Left lung (tissue), 4 donors: ENCODE measurements at regions not wholly inside any gene's neighbourhood (a gene's known extent, or its start where the extent isn't known, plus 50 kb on each side); places are given as distances from the start of the nearest gene placed in this dataset.

Source experiments
- ATAC-seq: fragments of 200-7000 bp; cut with Tn5 transposase; one replicate; pipeline ENCODE4 v1.9.1; 2020; ENCODE audit warnings: moderate library complexity
- DNase-seq, 4 donors: peaks; one replicate each; pipeline ENCODE4 v3.0.0-alpha.2; 2013 to 2020
- H3K27ac ChIP-seq, 2 donors: fragments of 200-600 bp; sonication (generic) in 1 of 2; one replicate each; pipeline versions ENCODE4 v1.5.0 to v1.8.0; 2020 to 2021
- H3K27me3 ChIP-seq, 2 donors: fragments of 200-600 bp; sonication (generic) in 1 of 2; one replicate each; pipeline versions ENCODE4 v1.5.0 to v1.8.0; 2020 to 2021
- H3K36me3 ChIP-seq, 2 donors: fragments of 200-600 bp; sonication (generic) in 1 of 2; one replicate each; pipeline versions ENCODE4 v1.5.0 to v1.8.0; 2020 to 2021
- H3K4me1 ChIP-seq, 2 donors: fragments of 200-600 bp; one replicate each; pipeline ENCODE4 v1.8.0; 2021
- H3K4me3 ChIP-seq, 2 donors: fragments of 200-600 bp; sonication (generic) in 1 of 2; one replicate each; pipeline versions ENCODE4 v1.5.0 to v1.8.0; 2020 to 2021; ENCODE audit warnings: mild to moderate bottlenecking in 1 of 2
- H3K9me3 ChIP-seq, 2 donors: fragments of 200-600 bp; sonication (generic) in 1 of 2; one replicate each; pipeline versions ENCODE4 v1.5.0 to v1.8.0; 2020 to 2021
- intact Hi-C, 2 donors: fragments of 100-400 bp; cut with DNase I; formaldehyde crosslinking; loops; one replicate each; pipeline versions ENCODE4 v1.11.2 to v1.14.2; 2022
- TF ChIP-seq, protein P1 (sequence below), 2 donors: fragments of 200-600 bp; sonication (generic) in 1 of 2; IDR thresholded peaks; one replicate each; pipeline versions ENCODE4 v1.5.0 to v1.8.0; 2021; ENCODE audit warnings: antibody characterized with exemption in 2 of 2
- donor health status: DM: no; HTN: yes; CAD: no.
- donor health status: DM: no; HTN: no; CAD: no.

DNA sequence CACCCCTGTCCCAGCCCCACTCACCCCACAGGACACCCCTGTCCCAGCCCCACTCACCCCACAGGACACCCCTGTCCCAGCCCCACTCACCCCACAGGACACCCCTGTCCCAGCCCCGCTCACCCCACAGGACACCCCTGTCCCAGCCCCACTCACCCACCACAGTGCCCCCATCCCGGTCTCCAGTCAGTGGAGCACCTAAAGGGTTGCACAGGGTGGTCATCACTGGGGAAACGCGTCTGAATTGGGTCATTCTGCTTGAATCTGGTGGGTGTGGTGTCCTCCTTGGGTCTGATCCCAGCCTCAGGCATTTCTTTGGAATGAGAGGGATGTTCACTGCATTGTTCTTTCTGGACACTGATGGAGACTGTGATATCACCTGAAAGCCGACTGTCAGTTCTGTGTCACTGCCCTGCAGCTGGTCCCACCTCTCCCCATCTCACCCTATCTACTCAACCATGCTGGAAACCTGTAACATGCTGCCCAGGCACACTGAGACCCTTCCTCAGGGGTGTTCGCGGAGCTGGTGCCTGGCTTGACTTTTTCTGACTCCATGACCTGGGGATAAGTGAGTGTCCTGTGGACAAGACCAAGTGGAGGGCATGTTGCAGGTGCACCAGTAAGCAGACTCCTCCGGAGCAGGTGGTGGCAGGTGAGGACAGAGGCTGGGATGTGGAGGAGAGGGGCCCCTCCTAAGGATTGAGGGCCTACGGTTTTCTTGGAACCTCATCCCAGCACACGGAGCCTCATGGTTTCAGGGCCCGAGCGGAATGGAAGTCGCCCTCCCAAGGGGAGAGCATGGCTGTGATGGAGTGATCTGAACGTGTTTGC lies 262.5 kb upstream of the PPP2R2D start:
- peaks cover 0 to 7% of the 10 kb centered on the region in 2 donors for H3K27me3 ChIP-seq
- H3K4me1 ChIP-seq = no peaks in the 10 kb centered on the region
- H3K27ac ChIP-seq = no peak overlapping the region
- no peaks in the 10 kb centered on the region for H3K36me3 ChIP-seq
- TF ChIP-seq, protein P1, sequence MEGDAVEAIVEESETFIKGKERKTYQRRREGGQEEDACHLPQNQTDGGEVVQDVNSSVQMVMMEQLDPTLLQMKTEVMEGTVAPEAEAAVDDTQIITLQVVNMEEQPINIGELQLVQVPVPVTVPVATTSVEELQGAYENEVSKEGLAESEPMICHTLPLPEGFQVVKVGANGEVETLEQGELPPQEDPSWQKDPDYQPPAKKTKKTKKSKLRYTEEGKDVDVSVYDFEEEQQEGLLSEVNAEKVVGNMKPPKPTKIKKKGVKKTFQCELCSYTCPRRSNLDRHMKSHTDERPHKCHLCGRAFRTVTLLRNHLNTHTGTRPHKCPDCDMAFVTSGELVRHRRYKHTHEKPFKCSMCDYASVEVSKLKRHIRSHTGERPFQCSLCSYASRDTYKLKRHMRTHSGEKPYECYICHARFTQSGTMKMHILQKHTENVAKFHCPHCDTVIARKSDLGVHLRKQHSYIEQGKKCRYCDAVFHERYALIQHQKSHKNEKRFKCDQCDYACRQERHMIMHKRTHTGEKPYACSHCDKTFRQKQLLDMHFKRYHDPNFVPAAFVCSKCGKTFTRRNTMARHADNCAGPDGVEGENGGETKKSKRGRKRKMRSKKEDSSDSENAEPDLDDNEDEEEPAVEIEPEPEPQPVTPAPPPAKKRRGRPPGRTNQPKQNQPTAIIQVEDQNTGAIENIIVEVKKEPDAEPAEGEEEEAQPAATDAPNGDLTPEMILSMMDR (IDR thresholded peaks at IDR 0.05) = no peak
- intact Hi-C loops = no loop called here
- H3K9me3 ChIP-seq = peaks cover 0 to 14% of the 10 kb centered on the region in 2 donors
- no peak for ATAC-seq
- no peak for DNase-seq
- no peak overlapping the region for H3K4me3 ChIP-seq

GRCh38 chr10:131638880-131639278 lies 261.9 kb upstream of the PPP2R2D start:
- H3K27me3 ChIP-seq = peaks cover 0 to 7% of the 10 kb centered on the region in 2 donors
- TF ChIP-seq, protein P1 (IDR thresholded peaks at IDR 0.05) = no peak
- no peaks in the 10 kb centered on the region for H3K4me1 ChIP-seq
- DNase-seq (no peak), ATAC-seq (no peak)
- H3K4me3 ChIP-seq = no peak overlapping the region
- H3K9me3 ChIP-seq = peaks cover 0 to 14% of the 10 kb centered on the region in 2 donors
- no peaks in the 10 kb centered on the region for H3K36me3 ChIP-seq
- intact Hi-C loops = no loop called here
- no peak overlapping the region for H3K27ac ChIP-seq

DNA sequence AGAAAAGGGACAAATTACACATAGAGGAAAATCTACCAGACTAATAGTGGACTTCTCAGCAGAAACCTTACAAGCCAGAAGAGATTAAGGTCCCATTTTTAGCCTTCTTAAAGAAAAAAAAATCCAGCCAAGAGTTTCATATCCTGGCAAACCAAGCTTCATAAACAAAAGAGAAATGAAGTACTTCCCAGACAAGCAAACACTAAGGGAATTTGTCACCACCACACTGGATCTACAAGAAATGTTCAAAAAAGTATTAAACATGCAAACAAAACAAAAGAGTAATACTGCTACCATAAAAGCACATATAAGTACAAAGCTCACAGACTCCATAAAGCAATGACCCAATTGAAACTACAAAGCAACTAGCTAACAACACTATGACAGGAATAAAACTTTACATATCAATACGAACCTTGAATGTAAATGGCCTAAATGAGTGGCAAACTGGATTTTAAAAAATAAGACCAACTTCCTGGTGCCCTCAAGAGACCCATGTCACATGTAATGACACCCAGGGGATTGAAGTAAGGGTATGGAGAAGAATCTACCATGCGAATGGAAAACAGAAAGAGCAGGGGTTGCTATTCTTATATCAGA lies 260.7 kb upstream of the PPP2R2D start:
- Histone ChIP-seq H3K27me3 (peaks cover 0 to 7% of the 10 kb centered on the region in 2 donors), H3K4me3 (no peak overlapping the region), H3K27ac (no peak overlapping the region), H3K9me3 (peaks cover 0 to 14% of the 10 kb centered on the region in 2 donors), H3K4me1 (no peaks in the 10 kb centered on the region), H3K36me3 (no peaks in the 10 kb centered on the region)
- intact Hi-C loops = no loop called here
- ATAC-seq (no peak), DNase-seq (no peak)
- TF ChIP-seq, protein P1 (IDR thresholded peaks at IDR 0.05) = no peak

DNA sequence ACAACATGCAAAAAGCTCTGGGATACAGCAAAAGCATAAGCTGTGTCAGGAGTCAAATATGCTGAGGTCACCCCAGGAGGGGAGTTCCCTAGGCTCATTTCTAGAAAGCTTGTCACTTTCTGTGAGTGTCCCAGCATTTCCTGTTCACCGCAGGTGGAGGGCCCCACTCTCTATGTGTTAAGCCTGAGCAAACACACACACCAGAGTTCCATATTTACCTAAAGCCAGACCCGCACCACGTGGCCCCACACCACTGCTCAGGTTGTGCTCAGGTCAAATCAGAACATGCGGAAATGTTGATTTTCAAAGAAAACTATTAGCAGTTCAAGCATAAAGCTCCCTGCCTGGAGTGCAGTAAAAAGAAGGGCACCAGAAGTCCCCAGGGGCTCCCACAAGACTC lies 259.6 kb upstream of the PPP2R2D start:
- Histone ChIP-seq H3K4me3 (no peak overlapping the region), H3K27me3 (peaks cover 0 to 7% of the 10 kb centered on the region in 2 donors), H3K4me1 (no peaks in the 10 kb centered on the region), H3K27ac (peak overlapping the region in 1 of 2 donors; percentile 29), H3K9me3 (peaks cover 0 to 14% of the 10 kb centered on the region in 2 donors), H3K36me3 (no peaks in the 10 kb centered on the region)
- peak in 3 of 4 donors; percentile 20 to 78 (median 70) for DNase-seq
- intact Hi-C loops = no loop called here
- TF ChIP-seq, protein P1 (IDR thresholded peaks at IDR 0.05) = no peak
- ATAC-seq = peak; percentile 97

- H3K27ac ChIP-seq = peak overlapping the region in 1 of 2 donors; percentile 29
- DNase-seq (no peak), ATAC-seq (no peak)
- no peak overlapping the region for H3K4me3 ChIP-seq
- H3K36me3 ChIP-seq = no peaks in the 10 kb centered on the region
- peaks cover 0 to 11% of the 10 kb centered on the region in 2 donors for H3K27me3 ChIP-seq
- peaks cover 0 to 14% of the 10 kb centered on the region in 2 donors for H3K9me3 ChIP-seq
- intact Hi-C loops = no loop called here
- no peaks in the 10 kb centered on the region for H3K4me1 ChIP-seq
- TF ChIP-seq, protein P1 (IDR thresholded peaks at IDR 0.05) = no peak
These were observed 258.9 kb upstream of the PPP2R2D start for GRCh38 chr10:131641898-131642297.
